ENCODE measurements at regions not wholly inside any gene's neighbourhood (a gene's known extent, or its start where the extent isn't known, plus 50 kb on each side); places are given as distances from the start of the nearest gene placed in this dataset.

DNA sequence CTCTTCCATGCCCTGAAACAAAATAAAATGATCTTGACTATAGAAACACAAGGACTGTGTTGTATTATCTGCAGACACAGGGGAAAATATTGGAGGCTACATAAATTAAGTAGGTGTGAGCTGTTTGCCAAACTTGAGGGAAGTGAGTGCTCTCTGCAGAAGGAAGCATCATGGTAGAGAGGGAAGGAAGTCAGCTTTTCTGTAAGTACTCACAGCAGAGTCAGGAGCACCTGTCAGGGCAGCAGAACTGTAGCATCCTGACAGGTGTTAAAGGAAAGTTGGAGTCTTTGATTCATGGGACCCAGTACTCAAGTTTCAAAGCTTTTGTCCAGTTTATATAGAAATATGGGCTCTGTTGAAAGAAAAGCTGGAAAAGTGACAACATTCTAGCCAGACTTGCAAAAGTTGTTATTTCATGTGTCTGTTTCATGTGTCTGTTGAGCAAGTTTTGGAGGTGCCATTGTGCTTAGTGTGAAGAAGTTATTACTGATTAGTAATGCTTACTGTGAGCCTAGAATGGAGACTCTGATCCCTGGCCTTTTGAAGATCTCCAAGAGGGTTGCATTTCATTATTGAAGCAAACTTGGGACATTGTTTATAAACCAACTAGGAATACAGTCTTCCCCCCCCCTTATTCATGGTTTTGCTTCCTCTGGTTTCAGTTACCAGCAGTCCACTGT lies 194.7 kb downstream of the SPATA31D1 start:
- TF ChIP-seq, protein P1, sequence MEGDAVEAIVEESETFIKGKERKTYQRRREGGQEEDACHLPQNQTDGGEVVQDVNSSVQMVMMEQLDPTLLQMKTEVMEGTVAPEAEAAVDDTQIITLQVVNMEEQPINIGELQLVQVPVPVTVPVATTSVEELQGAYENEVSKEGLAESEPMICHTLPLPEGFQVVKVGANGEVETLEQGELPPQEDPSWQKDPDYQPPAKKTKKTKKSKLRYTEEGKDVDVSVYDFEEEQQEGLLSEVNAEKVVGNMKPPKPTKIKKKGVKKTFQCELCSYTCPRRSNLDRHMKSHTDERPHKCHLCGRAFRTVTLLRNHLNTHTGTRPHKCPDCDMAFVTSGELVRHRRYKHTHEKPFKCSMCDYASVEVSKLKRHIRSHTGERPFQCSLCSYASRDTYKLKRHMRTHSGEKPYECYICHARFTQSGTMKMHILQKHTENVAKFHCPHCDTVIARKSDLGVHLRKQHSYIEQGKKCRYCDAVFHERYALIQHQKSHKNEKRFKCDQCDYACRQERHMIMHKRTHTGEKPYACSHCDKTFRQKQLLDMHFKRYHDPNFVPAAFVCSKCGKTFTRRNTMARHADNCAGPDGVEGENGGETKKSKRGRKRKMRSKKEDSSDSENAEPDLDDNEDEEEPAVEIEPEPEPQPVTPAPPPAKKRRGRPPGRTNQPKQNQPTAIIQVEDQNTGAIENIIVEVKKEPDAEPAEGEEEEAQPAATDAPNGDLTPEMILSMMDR (conservative IDR thresholded peaks at IDR 0.05; ENCODE audit: low read depth, low read length), result no peak
- TF ChIP-seq EZH2 (IDR thresholded peaks at IDR 0.05; ENCODE audit: borderline replicate concordance, low read depth, low read length, poor library complexity, severe bottlenecking), result no peak

Data from A673 (cell line).